NCI-H345 treated with DMSO at 0.1 percent for 48 hours (cell line): ENCODE measurements at regions not wholly inside any gene's neighbourhood (a gene's known extent, or its start where the extent isn't known, plus 50 kb on each side); places are given as distances from the start of the nearest gene placed in this dataset.
"Not testable (repeated sequence)": the region's sequence is repeated elsewhere in the genome, so short reads cannot be mapped to it uniquely, and the experiment has no call there.

Experiments used
- DNase-seq: peaks from one replicate; lab custom pipeline; 2025; ENCODE audit not compliant: unreplicated experiment; lab: John Stamatoyannopoulos, UW

- no peak for DNase-seq
Observed at GRCh38 chr5:94102849-94103248, 361.4 kb upstream of the POU5F2 start.

- DNase-seq, result not testable (repeated sequence)
Observed at GRCh38 chr5:94097384-94097783, 356.0 kb upstream of the POU5F2 start.

- DNase-seq, result no peak
Observed at GRCh38 chr5:94094793-94095441, 353.5 kb upstream of the POU5F2 start.

GRCh38 chr5:94093300-94093699 lies 351.9 kb upstream of the POU5F2 start:
- no peak for DNase-seq

- DNase-seq, result not testable (repeated sequence)
Observed at GRCh38 chr5:94086635-94087034, 345.2 kb upstream of the POU5F2 start.

- no peak for DNase-seq
Observed at GRCh38 chr5:94086194-94086593, 344.8 kb upstream of the POU5F2 start.

- DNase-seq, result no peak
Observed at GRCh38 chr5:94082405-94082804, 341.0 kb upstream of the POU5F2 start.

GRCh38 chr5:94081088-94081487 lies 339.7 kb upstream of the POU5F2 start:
- DNase-seq, result no peak

- DNase-seq, result no peak
Observed at GRCh38 chr5:94080390-94080789, 339.0 kb upstream of the POU5F2 start.

GRCh38 chr5:94072116-94072515 lies 330.7 kb upstream of the POU5F2 start:
- DNase-seq, result no peak

GRCh38 chr5:94066437-94067207 lies 325.2 kb upstream of the POU5F2 start:
- DNase-seq, result no peak

GRCh38 chr5:94064025-94064424 lies 322.6 kb upstream of the POU5F2 start:
- DNase-seq, result no peak

- no peak for DNase-seq
Observed at GRCh38 chr5:94057655-94058054, 316.3 kb upstream of the POU5F2 start.

GRCh38 chr5:94057217-94057616 lies 315.8 kb upstream of the POU5F2 start:
- no peak for DNase-seq

GRCh38 chr5:94049307-94049922 lies 308.0 kb upstream of the POU5F2 start:
- not testable (repeated sequence) for DNase-seq

GRCh38 chr5:94045839-94046782 lies 304.7 kb upstream of the POU5F2 start:
- DNase-seq, result no peak

GRCh38 chr5:94043311-94043710 lies 301.9 kb upstream of the POU5F2 start:
- DNase-seq, result no peak

GRCh38 chr5:94040591-94041148 lies 299.3 kb upstream of the POU5F2 start:
- DNase-seq, result no peak

- DNase-seq, result no peak
Observed at GRCh38 chr5:94039101-94039500, 297.7 kb upstream of the POU5F2 start.

- DNase-seq, result no peak
Observed at GRCh38 chr5:94031631-94032030, 290.2 kb upstream of the POU5F2 start.

GRCh38 chr5:94028001-94028400 lies 286.6 kb upstream of the POU5F2 start:
- DNase-seq, result no peak
